ENCODE measurements at regions not wholly inside any gene's neighbourhood (a gene's known extent, or its start where the extent isn't known, plus 50 kb on each side); places are given as distances from the start of the nearest gene placed in this dataset.

GRCh38 chr2:13537771-13538349 is 821.1 kb downstream of the TRIB2 start:
- TF ChIP-seq CTCF (IDR thresholded peaks at IDR 0.05) (no peak), EZH2 (IDR thresholded peaks at IDR 0.05; ENCODE audit: borderline replicate concordance, insufficient read depth, low read depth, low read length, poor library complexity, severe bottlenecking) (no peak)

All from B cell (primary cell).